Inflammatory macrophage (primary cell): ENCODE measurements at regions not wholly inside any gene's neighbourhood (a gene's known extent, or its start where the extent isn't known, plus 50 kb on each side); places are given as distances from the start of the nearest gene placed in this dataset.
"Not testable (repeated sequence)": the region's sequence is repeated elsewhere in the genome, so short reads cannot be mapped to it uniquely, and the experiment has no call there.

ENCODE experiments used
- DNase-seq, 2 donors: peaks; one replicate each; pipeline ENCODE4 v3.0.0-alpha.2; 2020 to 2022

DNA sequence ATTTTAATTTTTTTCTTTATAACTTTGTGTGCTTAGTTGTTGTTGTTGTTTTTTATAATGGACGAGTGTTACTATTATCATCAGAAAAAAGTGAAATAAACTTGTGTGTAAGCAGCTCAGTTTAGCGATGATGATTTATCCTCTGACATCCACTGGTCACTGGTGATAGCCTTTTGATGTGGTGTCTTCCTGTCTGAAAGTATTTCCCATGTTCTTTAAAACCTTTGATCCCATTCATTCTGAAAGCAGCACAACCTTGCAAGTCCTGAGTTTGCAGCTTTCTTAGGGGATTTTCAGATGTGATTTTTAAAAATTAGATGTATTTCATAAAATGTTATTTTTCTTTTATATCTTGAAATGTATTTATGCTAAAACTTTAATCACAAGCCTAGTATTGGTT, 85.9 kb upstream of the ZPLD1 start:
- no peak for DNase-seq

- no peak for DNase-seq
Measured at GRCh38 chr3:102353148-102353547, 81.7 kb upstream of the ZPLD1 start.

- DNase-seq = no peak
Measured at GRCh38 chr3:102353805-102354204, 81.0 kb upstream of the ZPLD1 start.

- no peak for DNase-seq
Measured at GRCh38 chr3:102354818-102355515, 79.8 kb upstream of the ZPLD1 start.

GRCh38 chr3:102356506-102356905, 78.3 kb upstream of the ZPLD1 start:
- DNase-seq = no peak

- not testable (repeated sequence) for DNase-seq
Measured at GRCh38 chr3:102357313-102357712, 77.5 kb upstream of the ZPLD1 start.

GRCh38 chr3:102360183-102360860, 74.5 kb upstream of the ZPLD1 start:
- no peak for DNase-seq

DNA sequence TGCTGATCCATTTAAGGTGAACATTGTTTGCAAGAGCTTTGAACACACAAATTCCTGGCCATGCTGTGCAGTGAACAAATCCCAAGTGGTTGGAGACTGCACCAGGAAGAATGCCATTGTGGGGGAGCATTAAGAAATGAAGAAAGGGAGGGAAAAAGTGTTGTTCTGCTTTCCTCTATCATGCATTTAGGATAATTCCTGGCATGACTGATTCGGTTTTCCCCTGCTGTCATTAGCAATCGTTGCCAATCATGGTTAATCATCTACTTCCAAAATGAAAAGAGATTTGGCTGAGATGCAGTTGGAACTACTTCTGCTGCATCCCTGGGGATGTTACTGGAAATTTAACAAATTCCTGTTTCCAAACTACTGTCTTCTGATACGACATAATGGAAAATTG, 73.7 kb upstream of the ZPLD1 start:
- DNase-seq = no peak

DNA sequence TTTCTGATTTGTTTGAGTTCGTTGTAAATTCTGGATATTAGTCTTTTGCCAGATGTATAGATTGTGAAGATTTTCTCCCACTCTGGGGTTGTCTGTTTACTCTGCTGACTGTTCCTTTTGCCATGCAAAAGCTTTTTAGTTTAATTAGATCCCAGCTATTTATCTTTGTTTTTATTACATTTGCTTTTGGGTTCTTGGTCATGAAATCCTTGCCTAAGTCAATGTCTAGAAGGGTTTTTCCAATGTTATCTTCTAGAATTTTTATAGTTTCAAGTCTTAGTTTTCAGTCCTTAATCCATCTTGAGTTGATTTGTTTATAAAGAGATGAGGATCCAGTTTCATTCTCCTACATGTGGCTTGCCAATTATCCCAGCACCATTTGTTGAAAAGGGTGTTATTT, 68.7 kb upstream of the ZPLD1 start:
- DNase-seq = not testable (repeated sequence)

GRCh38 chr3:102374863-102375634, 59.8 kb upstream of the ZPLD1 start:
- DNase-seq = no peak

DNA sequence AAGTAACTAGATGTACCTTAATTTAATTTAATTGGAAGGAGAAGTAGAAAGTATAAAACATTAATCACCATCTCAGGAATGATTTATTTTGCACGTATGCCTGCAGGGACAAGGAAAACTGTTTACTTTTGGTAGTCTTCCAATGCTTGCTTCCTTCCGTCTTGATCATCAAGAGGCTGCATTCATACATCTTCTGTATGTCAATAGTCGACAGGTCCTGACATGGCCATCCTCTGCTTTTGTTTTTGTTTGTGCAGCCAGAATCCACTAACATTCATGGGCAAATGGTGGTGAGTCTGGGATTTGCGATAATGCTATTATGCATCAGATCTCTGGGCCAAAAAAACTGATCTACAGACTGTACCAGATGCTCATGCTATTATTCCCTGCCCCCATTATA, 56.6 kb upstream of the ZPLD1 start:
- no peak for DNase-seq

DNA sequence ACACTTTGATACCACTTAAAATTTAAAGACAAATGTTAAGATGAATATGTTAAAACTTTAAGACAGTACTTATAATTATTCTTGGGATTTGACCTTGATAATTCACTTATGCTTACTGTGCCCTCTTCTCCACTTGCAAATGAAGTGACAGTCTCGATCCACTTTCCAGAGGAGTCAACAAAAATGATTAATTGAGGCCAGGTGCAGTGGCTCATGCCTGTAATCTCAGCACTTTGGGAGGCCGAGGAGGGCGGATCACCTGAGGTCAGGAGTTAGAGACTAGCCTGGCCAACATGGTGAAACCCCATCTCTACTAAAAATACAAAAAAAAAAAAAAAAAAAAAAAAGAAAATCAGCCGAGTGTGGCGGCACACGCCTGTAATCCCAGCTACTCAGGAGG, 52.6 kb upstream of the ZPLD1 start:
- not testable (repeated sequence) for DNase-seq
